CD4-positive, alpha-beta T cell treated with Interleukin-4 for 4 hours (primary cell): ENCODE measurements at regions not wholly inside any gene's neighbourhood (a gene's known extent, or its start where the extent isn't known, plus 50 kb on each side); places are given as distances from the start of the nearest gene placed in this dataset.

Experiments used
- DNase-seq: peaks from one replicate; pipeline ENCODE4 v3.0.0-alpha.2; 2020

DNA sequence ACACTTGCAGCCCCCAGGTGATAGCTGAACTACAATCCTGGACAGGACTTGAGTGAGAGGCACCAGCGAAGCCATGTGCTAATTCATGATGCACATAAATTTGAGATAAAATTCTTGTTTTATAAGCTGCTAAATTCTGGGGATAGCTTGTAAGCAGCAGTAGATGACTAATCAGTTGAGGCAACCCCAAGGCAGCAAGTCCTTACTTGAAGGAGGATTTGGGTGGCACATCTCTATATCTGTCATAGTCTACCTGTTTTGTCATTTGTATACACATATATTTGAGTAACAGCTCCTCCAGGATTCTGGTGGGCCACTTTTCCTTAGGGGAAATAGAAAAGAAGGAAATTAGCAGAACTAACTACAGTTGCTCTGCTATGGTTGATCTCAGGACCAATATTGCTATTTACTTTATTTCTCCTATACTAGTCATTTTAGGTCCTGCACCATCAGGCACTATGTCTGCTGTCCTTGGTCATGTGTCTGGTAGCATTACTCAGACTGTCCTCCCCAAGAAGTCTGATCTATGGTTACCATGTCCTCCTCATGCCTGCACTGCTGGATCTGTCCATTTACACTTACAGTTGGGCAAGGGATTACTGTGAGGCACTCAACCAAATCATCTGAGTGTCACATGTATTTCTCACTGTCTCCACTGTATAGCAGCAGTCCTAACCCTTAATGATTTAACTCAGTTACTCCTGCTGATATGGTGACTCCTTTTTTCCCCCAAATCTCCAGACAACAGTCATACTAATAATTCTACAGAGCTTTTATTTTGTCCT is 436.0 kb upstream of the CWC22 start:
- DNase-seq = no peak

DNA sequence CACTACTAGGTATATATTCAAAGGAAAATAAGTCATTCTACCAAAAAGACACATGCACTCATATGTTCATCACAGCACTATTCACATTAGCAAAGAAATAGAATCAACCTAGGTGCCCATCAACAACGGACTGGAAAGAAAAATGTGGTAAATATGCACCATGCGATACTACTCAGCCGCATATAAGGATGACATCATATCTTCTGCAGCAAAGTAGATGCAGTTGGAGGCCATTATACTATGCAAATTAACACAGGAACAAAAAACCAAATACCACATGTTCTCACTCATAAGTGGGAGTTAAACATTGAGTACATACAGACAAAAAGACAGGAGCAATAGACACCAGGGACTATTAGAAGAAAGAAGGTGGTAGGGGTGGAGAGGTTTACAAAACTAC is 412.1 kb upstream of the CWC22 start:
- DNase-seq = no peak

DNA sequence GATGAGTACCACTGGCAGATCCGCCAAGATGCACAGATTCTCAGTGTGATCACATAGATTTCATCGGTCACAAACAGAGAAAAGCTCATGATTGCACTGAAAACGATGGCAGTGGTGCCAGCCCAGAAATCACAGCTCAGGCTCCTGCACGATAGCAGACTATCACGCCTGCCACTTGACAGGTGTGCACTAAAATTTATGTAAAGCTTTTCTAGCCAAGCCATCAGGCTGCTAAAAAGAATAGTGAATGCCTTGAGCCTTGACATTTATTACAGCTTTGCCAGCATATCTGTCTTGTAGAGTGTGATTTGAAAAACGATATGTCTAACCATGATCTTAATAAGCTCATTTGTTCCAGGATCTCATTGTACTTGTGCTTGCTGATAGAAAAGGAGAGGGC is 409.5 kb upstream of the CWC22 start:
- DNase-seq = no peak

DNA sequence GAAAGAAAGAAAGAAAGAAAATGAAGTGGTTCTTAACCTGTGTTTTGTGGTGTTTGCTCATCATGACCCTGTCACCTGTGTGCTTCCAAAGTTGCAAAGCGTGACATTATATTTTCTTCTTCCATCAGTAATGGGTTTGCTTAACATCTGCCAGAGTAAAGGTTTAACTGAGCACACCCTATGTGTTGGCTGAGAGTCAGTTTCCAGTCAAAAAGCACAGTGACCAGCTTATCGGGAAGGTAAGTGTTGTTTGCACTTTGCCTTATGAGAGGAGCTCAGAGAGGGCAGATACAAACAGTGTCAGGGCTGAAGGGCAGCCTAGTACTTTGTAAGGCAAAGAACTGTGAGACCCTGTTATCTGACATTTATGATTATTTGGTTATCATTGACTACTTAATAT is 406.2 kb upstream of the CWC22 start:
- DNase-seq = no peak

DNA sequence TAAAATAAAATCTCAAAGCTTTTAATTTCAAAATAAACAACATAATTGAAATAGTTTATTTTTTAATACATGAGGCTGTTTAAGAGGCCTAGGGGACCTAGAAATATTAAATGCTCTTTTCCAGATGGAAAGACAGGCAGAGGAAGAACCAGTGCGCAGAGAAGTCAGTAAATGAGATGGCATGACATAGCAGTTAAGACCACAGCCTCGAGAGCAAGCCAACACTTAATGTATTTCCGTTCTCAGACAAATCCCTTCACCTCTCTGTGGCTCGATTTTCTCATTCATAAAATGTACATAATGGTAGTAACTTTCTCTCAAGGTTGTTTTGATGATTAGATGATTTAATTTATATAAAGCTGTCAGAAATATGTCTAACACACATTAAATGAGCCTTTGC is 405.1 kb upstream of the CWC22 start:
- no peak for DNase-seq

DNA sequence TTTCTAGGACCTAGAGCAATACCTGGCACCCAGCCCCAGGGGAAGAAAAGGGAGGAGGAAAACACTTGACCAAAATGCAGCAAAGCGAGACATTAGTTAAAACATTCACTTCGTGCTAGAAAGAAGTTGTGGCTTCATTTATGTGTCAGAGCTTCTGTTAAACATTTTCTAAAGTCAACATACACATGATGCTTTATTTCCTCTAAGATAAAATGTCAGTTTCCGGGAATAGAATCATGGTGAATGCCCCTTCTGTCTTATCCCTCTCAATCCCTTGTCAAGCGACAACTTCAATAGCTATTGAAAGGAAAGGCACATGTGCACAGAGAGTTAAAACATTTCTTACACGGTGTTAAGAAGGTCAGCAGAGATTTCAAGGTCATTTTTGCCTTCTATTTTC is 404.6 kb upstream of the CWC22 start:
- DNase-seq = no peak

DNA sequence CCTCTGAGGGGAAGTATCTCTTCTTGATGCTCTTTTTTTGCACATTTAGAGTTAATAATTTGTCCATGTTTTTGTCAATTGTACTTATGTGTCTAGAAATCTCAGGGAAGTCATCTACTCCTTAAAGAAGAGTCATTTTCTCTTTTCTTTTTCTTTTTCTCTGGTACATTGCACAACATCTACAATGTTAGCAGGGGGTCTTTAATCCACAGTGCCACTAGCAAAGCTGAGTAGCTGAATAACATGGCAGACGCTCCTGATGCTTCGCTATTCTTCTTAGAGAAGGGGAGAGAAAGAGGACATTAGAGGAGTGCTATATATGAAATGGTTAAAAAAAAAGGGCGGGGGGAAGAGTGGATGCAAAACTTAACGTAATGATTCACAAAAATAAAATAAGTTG is 399.6 kb upstream of the CWC22 start:
- no peak for DNase-seq

DNA sequence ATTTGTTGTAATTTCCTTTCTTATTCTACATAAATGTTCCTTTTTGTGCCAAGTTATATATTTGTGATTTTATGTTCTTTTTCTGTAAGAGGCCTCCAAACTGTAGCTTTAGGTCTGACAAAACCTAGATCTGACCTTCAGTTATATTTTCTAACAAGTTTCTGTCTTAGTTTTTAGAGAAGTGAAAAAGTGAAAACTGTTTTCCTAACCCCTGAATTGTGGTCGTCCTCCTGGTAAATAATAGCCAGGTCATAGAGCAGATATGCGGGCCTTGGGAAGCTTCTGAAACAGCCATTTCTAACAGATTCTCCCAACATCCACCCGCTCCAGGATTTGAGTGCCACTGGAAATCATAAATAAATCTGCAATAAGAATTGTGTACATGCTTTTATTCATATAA is 398.4 kb upstream of the CWC22 start:
- DNase-seq = no peak

DNA sequence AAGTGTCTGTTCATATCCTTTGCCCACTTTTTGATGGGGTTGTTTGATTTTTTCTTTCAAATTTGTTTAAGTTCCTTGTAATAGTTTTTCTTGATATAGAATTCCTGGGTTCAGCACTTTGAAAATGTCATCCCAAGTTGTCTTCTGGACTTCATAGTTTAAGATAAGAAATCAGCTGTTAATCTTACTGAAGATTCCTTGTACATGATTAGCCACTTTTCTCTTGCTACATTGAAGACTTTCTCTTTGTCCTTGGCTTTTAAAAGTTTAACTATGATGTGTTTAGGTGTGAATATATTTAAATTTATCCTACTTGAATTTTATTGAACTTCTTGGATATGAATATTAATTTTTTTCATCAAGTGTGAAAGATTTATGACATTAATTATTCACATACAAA is 387.2 kb upstream of the CWC22 start:
- no peak for DNase-seq

DNA sequence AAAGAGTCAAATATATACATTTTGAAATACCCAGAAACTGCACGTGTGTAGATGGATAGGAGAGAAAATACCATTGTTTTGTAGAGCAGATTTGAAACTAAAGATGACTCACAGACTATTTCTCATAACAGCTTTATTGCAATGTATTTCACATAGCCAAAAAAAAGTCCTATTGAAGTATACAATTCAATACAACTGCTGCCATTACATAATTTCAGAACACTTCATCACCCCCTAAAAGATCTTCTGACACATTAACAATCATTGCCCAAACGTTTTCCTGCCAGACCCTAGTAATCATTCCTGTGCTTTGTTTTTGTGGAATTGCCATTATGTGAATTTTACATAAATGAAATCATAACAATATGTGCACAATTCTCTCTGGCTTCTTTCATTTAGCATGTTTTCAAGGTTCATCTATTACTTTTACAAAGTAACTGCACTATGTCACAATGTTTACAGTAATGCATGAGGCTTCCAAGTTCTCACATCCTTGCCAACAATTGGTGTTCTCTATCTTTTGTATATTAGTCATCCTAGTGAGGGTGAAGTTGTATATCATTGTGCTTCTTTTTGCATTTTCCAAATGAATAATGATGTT is 378.6 kb upstream of the CWC22 start:
- no peak for DNase-seq

DNA sequence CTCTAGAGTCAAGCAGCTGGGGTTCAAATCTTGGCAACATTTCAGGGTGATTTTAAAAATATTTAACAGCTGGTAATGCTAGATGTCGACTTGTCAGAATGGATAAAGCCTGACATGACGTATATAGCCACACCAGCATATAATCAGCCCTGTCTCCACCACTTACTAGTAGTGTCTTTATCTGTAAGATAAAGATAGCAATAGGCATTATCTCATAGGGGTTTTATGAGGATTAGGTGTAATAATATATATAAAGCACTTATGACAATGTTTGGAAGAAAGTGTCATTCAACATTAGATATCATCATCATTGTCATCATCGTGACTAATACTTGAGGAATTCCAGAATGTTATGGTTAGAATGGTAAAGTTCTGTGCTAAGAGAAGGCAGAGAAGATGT is 369.0 kb upstream of the CWC22 start:
- DNase-seq = no peak

DNA sequence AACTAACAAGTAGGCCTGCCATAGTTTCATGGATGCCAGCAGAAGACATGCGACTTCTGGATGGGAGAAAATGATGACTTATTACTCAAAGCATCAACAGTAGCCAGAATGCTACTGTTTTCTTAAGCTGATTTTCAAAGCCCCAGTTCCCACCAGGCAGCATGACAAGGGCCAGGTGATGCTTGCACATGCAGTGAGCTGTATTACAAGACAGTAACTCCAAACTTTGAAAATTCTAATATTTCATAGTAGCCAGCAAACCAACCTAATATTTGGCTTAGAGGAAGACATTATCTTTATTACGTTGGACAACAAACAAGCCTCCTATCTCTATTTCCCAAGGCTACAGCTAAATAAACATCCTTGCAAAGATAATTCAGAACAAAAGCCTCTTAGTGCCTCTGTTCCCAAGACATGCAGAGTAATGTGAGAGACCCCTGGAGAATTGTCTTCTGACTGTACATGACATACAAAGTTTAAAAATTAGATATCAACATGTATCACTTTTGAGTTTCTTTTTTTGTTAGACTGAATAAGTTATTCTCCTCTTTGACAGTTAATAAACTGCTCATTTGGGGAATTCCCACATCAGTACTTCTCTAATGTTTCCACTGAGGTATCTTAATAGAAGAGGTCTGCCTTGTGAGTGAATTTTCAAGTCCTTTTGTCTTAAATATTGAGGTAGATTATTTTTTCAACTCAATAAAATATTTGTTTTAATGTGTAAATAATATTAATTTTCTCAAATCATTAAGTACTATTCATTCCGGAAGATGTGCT is 367.6 kb upstream of the CWC22 start:
- DNase-seq = no peak

DNA sequence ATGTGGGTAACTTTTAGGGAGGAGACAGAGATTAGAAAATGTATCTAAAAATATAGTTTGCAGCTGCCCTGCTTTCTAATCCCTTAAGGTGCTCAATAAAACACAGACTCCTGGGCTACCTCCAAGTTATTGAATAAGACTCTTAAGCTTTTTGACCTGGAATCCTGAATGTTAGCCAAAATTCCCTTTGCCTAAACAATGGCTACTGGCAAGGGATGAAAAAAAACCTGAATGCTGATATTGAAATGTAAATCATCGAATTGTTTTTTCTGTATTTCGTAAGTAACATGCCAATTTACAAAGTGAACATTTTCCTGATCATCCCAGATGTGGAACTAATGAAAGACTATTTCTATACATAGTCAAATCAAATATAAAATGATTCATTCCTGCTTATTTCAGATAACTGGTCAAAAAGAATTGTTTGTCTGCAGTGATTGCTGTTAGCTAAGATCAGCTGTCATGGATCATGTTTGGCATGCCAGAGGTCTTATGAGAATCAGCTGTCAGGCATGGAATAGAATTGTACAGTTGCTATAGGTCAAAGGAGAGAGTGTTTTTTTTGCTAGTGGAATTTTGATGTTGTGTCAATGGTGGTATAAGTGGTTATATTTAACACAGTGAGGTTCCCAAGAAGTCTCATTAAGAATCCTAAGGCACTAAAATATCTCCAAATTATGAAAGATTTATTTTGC is 363.6 kb upstream of the CWC22 start:
- no peak for DNase-seq

DNA sequence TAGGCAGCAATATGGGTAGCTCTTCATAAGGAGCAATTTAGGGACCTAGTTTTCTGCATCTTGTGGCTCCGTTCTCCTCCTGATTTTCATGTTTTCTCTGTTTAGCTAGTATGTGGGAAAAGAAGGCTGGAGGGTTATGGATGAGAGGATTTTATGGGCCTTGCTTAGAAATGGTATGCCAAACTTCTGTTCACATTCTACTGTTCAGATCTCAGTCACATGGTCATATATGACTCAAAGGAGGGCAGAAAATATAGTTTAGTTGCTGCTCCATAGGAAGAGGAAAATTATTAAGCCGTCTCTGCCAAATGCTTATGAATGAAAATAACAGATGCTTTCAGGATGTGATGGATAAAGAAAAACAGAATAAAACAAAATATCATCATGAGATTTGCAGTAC is 361.8 kb upstream of the CWC22 start:
- no peak for DNase-seq

DNA sequence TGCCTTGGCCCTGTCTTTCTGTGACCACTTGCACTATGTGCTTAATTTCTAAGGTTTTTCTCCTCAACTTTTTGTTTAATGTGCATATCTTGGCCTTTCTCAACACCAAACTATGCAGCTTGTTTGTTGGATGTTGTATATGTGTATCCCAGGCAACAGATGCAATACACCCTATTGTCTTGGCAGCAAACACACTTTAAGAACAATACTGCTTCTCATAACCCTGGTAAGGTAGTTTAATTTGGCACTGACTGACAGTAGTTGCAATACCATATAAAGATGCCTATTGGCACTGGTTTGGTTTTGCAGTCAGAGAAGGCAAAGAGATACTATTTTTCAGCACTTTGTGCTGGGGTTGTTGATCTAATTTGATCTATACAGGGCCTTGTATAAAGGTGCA is 360.7 kb upstream of the CWC22 start:
- DNase-seq = no peak

DNA sequence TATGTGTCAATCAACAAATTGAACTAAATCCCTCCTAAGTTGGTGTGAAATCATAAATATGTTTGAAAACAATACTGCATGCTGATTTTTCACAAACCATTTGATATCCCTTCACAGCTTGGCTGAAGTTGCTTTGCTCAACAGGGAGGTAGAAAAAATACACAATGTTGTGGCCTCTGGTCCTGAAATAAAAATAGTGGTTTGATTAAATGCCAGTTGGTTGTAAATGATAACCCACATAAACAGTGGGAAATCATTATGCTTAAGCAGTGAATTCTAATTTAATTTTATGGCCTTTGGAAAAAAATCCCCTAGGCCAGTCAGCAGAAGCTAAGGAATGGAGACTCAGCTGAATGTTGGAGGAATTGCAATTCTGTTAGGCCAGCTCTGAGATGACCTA is 359.4 kb upstream of the CWC22 start:
- DNase-seq = no peak

DNA sequence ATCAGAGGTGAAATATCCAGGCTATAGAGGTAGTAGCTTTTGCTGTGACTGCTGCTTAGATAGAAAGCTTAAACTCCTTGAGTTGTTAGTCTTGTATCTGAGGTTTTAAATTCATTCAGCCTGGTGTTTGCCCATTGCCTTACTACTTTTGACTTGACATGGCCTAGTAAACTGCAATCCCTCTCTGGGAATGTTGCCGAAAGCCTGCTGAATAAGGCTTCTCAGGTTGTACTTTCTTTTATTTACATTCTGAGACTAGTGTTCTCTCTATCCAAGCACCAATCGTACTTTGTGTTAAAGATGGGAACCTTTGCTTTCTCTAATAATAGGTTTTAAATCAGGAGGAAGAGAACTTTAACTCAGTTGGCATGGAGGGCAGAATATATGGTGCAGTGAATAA is 357.6 kb upstream of the CWC22 start:
- no peak for DNase-seq

DNA sequence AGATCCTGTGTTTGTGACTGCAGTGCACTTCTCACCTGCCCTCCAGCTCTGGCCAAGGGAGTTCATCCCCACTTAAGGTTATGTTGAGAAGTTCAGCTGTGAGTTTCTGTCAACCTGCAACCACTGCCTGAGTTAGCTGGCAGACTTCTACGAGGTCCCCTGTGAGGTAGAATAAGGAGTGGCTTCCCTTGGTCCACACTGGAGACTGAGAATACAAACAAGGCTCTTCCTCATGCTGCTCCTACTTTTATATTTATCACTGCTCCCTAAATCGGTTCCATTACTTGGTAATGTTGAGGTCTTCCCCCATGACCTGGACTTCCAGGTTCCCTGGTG is 353.2 kb upstream of the CWC22 start:
- no peak for DNase-seq

DNA sequence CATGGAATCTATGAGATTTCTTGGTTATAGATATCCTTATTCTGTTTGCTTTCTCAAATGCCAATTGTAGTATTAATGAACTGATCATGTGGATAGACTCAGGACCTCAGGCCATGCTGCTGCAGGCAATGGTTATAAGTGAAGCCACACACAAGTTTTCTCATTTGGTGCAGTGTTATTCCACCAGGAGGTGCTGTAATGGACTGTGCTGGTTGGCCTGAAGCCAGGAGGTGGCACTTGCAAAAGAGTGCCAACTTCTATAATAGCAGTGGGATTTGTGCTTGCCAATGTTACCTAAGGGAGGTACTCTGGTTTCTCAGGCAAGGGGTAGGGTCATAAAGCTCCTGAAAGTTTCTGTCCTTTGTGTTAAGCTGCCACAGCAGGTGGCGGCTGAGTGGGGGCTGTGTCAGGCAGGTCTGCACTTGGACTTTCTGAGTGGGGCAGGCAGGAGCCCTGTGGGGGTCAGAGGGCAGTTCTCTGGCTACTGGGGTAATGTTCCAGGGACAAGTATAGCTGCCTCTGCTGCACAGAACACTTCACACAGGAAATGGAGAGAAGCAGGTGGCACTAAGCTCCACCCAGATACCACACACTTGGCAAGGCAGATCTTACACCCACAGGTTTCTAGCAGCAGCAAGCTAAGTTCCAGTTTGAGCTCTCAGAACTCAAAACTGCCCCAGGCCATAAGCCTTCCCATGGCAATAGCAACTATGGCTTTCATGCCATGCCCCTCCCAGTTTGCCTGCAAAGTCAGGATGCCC is 352.6 kb upstream of the CWC22 start:
- DNase-seq = peak; percentile 32

DNA sequence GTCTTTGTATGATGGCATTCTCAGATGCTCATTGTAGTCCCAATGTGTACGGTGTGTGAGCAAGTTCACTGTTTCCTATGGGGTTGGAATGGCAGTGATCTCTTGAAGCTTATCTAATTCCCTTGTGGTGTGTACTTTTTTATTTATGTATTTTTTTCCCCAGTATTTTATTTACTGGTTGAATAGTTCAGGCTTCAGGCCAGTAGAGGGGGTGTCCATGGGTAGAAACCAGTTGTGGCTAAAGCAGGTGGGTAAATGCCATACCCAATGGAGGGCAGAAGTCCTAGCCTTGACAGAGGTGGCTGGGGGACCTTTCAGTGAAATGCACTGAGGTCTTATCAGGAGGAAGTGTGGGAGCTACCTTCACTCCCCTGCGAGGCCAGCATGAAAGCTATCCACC is 351.4 kb upstream of the CWC22 start:
- DNase-seq = no peak

DNA sequence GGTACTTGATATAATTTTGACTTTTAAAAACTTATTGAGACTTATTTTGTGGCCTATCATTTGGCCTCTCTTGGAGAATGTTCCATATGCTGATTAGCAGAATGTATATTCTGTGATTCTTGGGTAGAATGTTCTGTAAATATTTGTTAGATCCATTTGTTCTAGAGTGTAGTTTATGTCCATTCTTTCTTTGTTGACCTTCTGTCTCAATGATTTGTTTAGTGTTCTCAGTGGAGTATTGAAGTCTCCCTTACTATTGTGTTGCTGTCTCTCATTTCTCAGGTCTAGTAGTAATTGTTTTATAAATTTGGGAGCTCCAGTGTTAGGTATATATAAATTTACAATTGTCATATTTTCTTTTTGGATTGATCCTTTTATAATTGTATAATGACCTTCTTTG is 349.6 kb upstream of the CWC22 start:
- no peak for DNase-seq

DNA sequence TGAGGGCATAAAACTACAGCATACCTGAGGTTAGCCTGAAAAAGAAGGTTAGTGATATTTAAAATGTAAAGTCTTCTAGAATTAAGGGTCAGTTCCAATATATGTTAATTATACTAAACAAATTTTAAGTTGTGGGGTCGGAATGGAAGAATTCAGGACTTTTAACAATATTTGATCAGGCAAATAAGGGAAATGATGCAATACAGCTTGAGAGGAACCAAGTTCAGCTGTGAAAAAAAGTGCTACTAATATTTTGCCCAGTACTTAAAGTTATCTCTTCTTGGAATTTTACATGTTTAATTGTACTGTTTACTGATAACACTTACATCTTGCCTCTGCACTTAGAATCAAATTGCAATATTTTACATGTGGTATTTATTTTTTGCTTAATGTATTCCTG is 345.5 kb upstream of the CWC22 start:
- no peak for DNase-seq

DNA sequence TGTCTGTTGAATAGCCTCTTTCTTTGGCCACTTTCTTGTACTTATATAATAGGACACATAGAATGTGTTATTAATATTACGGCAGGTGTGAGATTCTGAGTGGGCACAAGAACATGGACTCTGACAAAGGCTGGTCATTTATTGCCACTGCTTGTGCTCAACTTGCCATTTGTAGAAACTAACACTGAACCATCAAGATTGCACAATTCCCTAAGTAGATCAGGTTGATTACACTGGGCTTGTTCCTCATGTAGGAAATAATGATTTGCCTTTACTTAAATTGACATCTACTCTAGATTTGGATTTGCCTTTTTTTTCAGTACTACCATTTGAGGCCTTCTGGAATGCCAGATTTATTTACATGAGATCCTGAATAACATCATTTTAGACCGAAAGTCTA is 342.7 kb upstream of the CWC22 start:
- no peak for DNase-seq
